Endothelial cell (in vitro differentiated cells): ENCODE measurements at regions not wholly inside any gene's neighbourhood (a gene's known extent, or its start where the extent isn't known, plus 50 kb on each side); places are given as distances from the start of the nearest gene placed in this dataset.

Experiments used
- DNase-seq: peaks from one replicate; pipeline ENCODE4 v3.0.0; 2021; ENCODE audit warnings: low spot score
- H3K27ac Mint-ChIP-seq: one replicate; pipeline ENCODE4 v1.8.0; 2021; ENCODE audit warnings: mixed read lengths, inconsistent platforms; ENCODE audit not compliant: unreplicated experiment
- H3K27me3 Mint-ChIP-seq: one replicate; pipeline ENCODE4 v1.8.0; 2021; ENCODE audit warnings: mild to moderate bottlenecking, moderate library complexity, mixed read lengths, inconsistent platforms; ENCODE audit not compliant: unreplicated experiment
- H3K36me3 Mint-ChIP-seq: one replicate; pipeline ENCODE4 v1.8.0; 2021; ENCODE audit warnings: mild to moderate bottlenecking, low read depth, mixed read lengths, inconsistent platforms; ENCODE audit not compliant: unreplicated experiment
- H3K4me1 Mint-ChIP-seq: one replicate; pipeline ENCODE4 v1.8.0; 2021; ENCODE audit warnings: mild to moderate bottlenecking, mixed read lengths, inconsistent platforms; ENCODE audit not compliant: unreplicated experiment
- H3K4me3 Mint-ChIP-seq: one replicate; pipeline ENCODE4 v1.8.0; 2021; ENCODE audit warnings: mild to moderate bottlenecking, mixed read lengths, inconsistent platforms; ENCODE audit not compliant: unreplicated experiment
- H3K9me3 Mint-ChIP-seq: one replicate; pipeline ENCODE4 v1.8.0; 2021; ENCODE audit warnings: mixed read lengths, inconsistent platforms; ENCODE audit not compliant: unreplicated experiment
- TF ChIP-seq, protein P1 (sequence below): fragments of 200-600 bp; sonication (generic); IDR thresholded peaks from one replicate; pipeline ENCODE4 v1.5.0; 2021; ENCODE audit warnings: antibody characterized with exemption; ENCODE audit not compliant: unreplicated experiment

DNA sequence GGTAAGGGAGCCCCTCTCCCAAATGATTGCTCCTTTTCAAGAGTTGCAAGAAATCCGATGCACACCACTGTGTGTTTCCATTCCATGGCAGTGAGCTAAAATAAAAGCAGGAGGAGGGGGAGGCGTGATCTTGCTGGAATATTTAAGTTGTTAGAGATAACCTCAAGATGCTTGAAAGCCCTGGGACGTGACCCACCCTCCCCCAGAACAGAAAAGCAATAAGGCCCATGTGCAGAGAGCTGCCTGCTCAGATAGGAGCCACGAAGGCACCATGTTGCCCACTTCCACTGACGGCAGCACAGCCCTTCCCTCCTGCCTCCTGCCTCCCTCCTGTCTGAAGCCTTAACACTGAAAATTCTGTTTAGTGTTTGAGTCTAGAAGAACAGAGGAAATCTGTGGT, 432.6 kb upstream of the CDH4 start:
- no peaks in the 10 kb centered on the region for H3K27me3 Mint-ChIP-seq
- no peak overlapping the region for H3K27ac Mint-ChIP-seq
- H3K4me1 Mint-ChIP-seq: no peaks in the 10 kb centered on the region
- no peaks in the 10 kb centered on the region for H3K36me3 Mint-ChIP-seq
- TF ChIP-seq, protein P1, sequence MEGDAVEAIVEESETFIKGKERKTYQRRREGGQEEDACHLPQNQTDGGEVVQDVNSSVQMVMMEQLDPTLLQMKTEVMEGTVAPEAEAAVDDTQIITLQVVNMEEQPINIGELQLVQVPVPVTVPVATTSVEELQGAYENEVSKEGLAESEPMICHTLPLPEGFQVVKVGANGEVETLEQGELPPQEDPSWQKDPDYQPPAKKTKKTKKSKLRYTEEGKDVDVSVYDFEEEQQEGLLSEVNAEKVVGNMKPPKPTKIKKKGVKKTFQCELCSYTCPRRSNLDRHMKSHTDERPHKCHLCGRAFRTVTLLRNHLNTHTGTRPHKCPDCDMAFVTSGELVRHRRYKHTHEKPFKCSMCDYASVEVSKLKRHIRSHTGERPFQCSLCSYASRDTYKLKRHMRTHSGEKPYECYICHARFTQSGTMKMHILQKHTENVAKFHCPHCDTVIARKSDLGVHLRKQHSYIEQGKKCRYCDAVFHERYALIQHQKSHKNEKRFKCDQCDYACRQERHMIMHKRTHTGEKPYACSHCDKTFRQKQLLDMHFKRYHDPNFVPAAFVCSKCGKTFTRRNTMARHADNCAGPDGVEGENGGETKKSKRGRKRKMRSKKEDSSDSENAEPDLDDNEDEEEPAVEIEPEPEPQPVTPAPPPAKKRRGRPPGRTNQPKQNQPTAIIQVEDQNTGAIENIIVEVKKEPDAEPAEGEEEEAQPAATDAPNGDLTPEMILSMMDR: no peak
- no peaks in the 10 kb centered on the region for H3K9me3 Mint-ChIP-seq
- DNase-seq: no peak
- H3K4me3 Mint-ChIP-seq: no peak overlapping the region

DNA sequence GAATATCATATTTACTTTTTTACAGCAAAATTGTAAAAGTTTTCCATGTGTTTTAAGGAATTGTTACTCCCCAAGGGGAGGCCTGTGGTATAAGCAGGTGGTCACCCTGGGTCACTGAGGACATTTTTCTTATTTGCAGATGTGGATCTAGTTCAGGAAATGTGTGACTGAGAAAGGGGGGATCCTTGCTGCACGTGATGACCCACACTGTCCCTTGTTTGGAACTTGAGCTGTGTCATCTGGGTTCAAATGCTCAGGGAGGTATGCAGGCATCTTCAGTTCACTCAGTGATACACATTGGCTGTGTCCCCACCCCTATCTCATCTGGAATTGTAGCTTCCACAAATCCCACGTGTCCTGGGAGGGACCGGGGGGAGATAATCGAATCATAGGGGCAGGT, 431.9 kb upstream of the CDH4 start:
- no peak overlapping the region for H3K4me3 Mint-ChIP-seq
- no peaks in the 10 kb centered on the region for H3K4me1 Mint-ChIP-seq
- no peak overlapping the region for H3K27ac Mint-ChIP-seq
- TF ChIP-seq, protein P1: no peak
- DNase-seq: no peak
- no peaks in the 10 kb centered on the region for H3K27me3 Mint-ChIP-seq
- no peaks in the 10 kb centered on the region for H3K36me3 Mint-ChIP-seq
- H3K9me3 Mint-ChIP-seq: no peaks in the 10 kb centered on the region

DNA sequence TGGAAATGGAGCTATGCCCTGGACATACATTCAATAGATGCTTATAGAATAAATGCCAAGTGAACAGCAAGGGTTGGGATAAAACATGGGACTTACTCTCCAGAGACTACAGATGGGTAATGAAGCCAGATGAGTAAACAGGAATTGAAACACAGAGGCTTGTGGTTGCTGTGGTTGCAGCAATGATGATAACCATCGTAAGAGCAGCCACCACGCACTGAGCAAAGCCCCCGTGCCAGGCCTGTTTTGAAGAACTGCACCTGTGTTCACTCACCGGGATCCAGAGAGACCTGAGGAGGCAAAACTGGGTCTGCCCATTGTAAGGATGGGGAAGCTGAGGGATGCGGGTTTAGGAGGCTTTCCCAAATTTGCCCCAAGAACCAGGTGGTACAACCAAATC, 431.1 kb upstream of the CDH4 start:
- Mint-ChIP-seq H3K4me1 (no peaks in the 10 kb centered on the region), H3K27me3 (no peaks in the 10 kb centered on the region), H3K27ac (no peak overlapping the region), H3K36me3 (no peaks in the 10 kb centered on the region), H3K4me3 (no peak overlapping the region), H3K9me3 (no peaks in the 10 kb centered on the region)
- no peak for DNase-seq
- TF ChIP-seq, protein P1: no peak

- Mint-ChIP-seq H3K9me3 (no peaks in the 10 kb centered on the region), H3K4me3 (no peak overlapping the region), H3K4me1 (no peaks in the 10 kb centered on the region), H3K36me3 (no peaks in the 10 kb centered on the region), H3K27me3 (no peaks in the 10 kb centered on the region), H3K27ac (no peak overlapping the region)
- TF ChIP-seq, protein P1: no peak
- DNase-seq: no peak
Observed at GRCh38 chr20:60822699-60823607, 429.1 kb upstream of the CDH4 start.

- Mint-ChIP-seq H3K36me3 (no peaks in the 10 kb centered on the region), H3K4me3 (no peak overlapping the region), H3K9me3 (no peaks in the 10 kb centered on the region), H3K4me1 (no peaks in the 10 kb centered on the region), H3K27me3 (peaks cover 2% of the 10 kb centered on the region), H3K27ac (no peak overlapping the region)
- DNase-seq: no peak
- TF ChIP-seq, protein P1: no peak
Observed at GRCh38 chr20:60835876-60836275, 416.2 kb upstream of the CDH4 start.
